ENCODE measurements at regions not wholly inside any gene's neighbourhood (a gene's known extent, or its start where the extent isn't known, plus 50 kb on each side); places are given as distances from the start of the nearest gene placed in this dataset.

DNA sequence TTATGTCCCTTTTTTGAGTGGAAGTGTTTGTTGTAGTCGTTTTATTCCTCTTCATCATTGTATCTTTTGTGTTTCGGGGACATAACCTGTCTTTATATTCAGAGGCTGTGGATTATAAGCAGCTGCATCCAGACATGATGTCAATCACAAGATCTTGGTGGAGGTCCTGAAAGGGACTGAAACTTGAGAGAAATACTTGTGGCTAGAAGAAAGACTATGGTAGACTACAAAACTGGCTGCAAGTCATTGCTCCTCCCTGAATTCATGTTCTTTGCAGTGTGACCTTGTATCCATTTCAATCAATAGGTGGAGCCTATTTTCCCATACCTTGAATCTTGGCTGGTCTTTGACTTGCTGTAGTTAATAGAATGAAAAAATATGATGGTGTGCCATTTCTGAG lies 442.4 kb upstream of the PLXNA2 start:
- TF ChIP-seq CTCF (IDR thresholded peaks at IDR 0.05; ENCODE audit: insufficient read depth, low read depth, low read length) (no peak), EZH2 (IDR thresholded peaks at IDR 0.05; ENCODE audit: insufficient read depth, low read length) (no peak)
